GM06990 (cell line): ENCODE measurements at regions not wholly inside any gene's neighbourhood (a gene's known extent, or its start where the extent isn't known, plus 50 kb on each side); places are given as distances from the start of the nearest gene placed in this dataset.

ENCODE experiments used
- DNase-seq: peaks from one replicate; pipeline ENCODE4 v3.0.0-alpha.2; 2011; ENCODE audit not compliant: insufficient read length; ENCODE audit errors: extremely low read depth
- H3K27me3 ChIP-seq: replicated peaks from 2 replicates; pipeline ENCODE4 v1.6.0; 2011; ENCODE audit warnings: low read length; ENCODE audit not compliant: control insufficient read depth, insufficient read depth
- H3K36me3 ChIP-seq: 2 replicates; pipeline ENCODE4 v1.5.1; 2011; ENCODE audit warnings: low read length; ENCODE audit not compliant: control insufficient read depth, insufficient read depth
- H3K4me3 ChIP-seq: replicated peaks from 2 replicates; pipeline ENCODE4 v1.5.1; 2011; ENCODE audit warnings: low read depth, mild to moderate bottlenecking, control low read depth, low read length
- CTCF ChIP-seq: IDR thresholded peaks from 2 replicates; pipeline ENCODE4 v1.5.1; 2011; ENCODE audit warnings: low read length, control low read depth, mild to moderate bottlenecking, inconsistent platforms; ENCODE audit not compliant: insufficient read depth, poor library complexity, severe bottlenecking

DNA sequence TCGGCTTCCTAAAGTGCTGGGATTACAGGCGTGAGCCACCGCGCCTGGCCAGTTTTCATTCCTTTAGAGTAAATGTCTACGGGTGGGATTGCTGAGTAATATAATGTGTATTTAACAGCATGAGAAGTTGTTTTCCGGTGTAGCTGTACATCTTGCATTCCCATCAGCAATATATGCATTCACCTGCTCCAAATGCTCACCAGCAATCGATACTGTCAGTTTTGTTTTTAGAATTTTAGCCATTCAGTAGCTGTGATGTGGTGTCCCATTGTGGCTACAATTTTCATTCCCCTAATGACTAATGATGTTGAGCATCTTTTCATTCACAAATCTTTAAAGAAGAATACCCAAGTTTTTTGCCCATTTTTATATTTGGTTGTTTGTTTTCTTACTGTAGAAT, 134.8 kb upstream of the RGMA start:
- DNase-seq = no peak
- H3K27me3 ChIP-seq = no peaks in the 10 kb centered on the region; the same call in 1 of the 2 replicates
- TF ChIP-seq CTCF = no peak
- H3K36me3 ChIP-seq = no peaks in the 10 kb centered on the region
- H3K4me3 ChIP-seq = no peak overlapping the region

DNA sequence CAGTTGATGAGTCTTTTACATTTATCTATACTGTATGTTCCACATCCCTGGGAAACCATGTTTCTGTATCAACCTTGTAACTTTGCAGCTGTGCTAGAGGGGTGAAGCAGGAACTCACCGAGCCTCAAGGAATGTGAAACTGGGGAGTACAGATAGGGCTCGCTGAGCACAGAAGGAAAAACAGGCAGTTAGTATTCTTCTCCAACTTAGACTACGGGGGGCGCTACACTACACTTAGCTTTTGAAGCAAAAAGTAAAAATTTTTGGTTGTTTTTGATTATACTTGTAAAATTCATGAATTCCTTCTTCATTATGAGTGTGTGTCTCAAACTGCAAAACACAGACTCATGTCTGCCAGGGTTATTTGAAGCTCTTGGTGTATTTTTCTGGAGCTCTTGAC, 132.7 kb upstream of the RGMA start:
- no peak for TF ChIP-seq CTCF
- H3K4me3 ChIP-seq = no peak overlapping the region
- DNase-seq = no peak
- H3K27me3 ChIP-seq = no peaks in the 10 kb centered on the region; the same call in 1 of the 2 replicates
- H3K36me3 ChIP-seq = no peaks in the 10 kb centered on the region

DNA sequence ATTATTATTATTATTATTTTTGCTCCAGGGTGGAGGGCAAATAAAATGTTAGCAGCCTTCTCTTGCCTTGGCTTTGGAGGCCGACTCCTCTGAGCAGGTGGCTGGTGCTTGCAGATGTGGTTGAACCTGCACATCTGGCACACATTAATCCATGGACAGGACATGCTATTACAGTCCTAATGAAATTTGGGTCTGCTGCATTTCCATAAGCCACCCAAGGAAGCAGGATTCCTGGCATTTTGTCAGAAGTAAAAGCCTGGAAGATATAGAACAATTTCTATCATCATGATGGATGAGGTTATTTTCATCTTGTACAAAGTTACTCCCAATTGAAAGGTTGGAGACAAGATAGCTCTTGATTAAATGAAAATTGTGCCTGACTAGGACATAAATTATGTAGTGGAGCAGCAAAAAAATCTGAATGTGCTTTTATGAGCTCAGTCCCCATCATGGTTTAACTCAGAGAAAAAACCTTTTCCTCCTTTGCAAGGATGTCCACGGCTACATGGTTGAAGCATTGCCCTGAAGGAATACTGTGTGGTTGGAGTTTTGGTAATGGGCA, 130.9 kb upstream of the RGMA start:
- TF ChIP-seq CTCF = no peak
- H3K27me3 ChIP-seq = no peaks in the 10 kb centered on the region; the same call in 1 of the 2 replicates
- no peaks in the 10 kb centered on the region for H3K36me3 ChIP-seq
- no peak for DNase-seq
- H3K4me3 ChIP-seq = no peak overlapping the region

DNA sequence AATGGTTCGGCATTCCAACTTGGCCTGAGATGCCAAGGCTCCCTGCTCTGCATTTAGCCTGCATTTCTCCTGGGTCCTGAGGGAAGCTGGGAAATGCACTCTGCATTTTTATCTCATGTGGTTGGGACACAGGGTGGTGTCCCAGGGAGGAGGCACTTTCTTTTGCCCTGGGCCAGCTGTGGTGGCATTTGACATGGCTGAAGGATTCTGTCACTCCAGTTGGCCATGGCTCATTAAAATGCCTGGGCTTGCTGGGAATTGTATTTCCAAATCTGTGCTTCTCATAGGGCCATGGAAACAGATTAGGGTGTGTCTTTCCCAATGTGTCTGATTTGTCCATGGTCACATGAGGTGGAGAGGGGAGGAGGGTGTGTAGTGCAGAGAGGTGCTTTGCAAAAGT, 128.3 kb upstream of the RGMA start:
- no peak for DNase-seq
- no peak for TF ChIP-seq CTCF
- no peak overlapping the region for H3K4me3 ChIP-seq
- no peaks in the 10 kb centered on the region for H3K36me3 ChIP-seq
- H3K27me3 ChIP-seq = no peaks in the 10 kb centered on the region; the same call in none of the 2 replicates

GRCh38 chr15:93214106-93214505, 125.1 kb upstream of the RGMA start:
- Histone ChIP-seq H3K27me3 (no peaks in the 10 kb centered on the region; the same call in 1 of the 2 replicates), H3K4me3 (no peak overlapping the region)
- no peak for TF ChIP-seq CTCF

GRCh38 chr15:93213281-93213680, 124.3 kb upstream of the RGMA start:
- no peak for TF ChIP-seq CTCF
- DNase-seq = no peak
- Histone ChIP-seq H3K4me3 (no peak overlapping the region), H3K27me3 (no peaks in the 10 kb centered on the region; the same call in 1 of the 2 replicates), H3K36me3 (no peaks in the 10 kb centered on the region)

More at GRCh38 chr15:93214106-93214505, 125.1 kb upstream of the RGMA start:
- no peaks in the 10 kb centered on the region for H3K36me3 ChIP-seq
- no peak for DNase-seq
